Hindlimb muscle (tissue), 1 donor: ENCODE measurements at regions not wholly inside any gene's neighbourhood (a gene's known extent, or its start where the extent isn't known, plus 50 kb on each side); places are given as distances from the start of the nearest gene placed in this dataset.
"Not testable (repeated sequence)": the region's sequence is repeated elsewhere in the genome, so short reads cannot be mapped to it uniquely, and the experiment has no call there.

Experiments
- DNase-seq: peaks from one replicate; pipeline ENCODE4 v3.0.0-alpha.2; 2013

GRCh38 chr14:100421756-100422470, 98.8 kb downstream of the SLC25A47 start:
- no peak for DNase-seq

GRCh38 chr14:100422556-100423316, 99.6 kb downstream of the SLC25A47 start:
- no peak for DNase-seq

GRCh38 chr14:100423317-100424010, 100.3 kb downstream of the SLC25A47 start:
- no peak for DNase-seq

GRCh38 chr14:100424504-100425428, 101.6 kb downstream of the SLC25A47 start:
- DNase-seq: no peak

- no peak for DNase-seq
Measured at GRCh38 chr14:100425429-100425827, 102.3 kb downstream of the SLC25A47 start.

- DNase-seq: no peak
Measured at GRCh38 chr14:100426314-100426713, 103.2 kb downstream of the SLC25A47 start.

GRCh38 chr14:100427166-100427565, 104.0 kb downstream of the SLC25A47 start:
- no peak for DNase-seq

- DNase-seq: no peak
Measured at GRCh38 chr14:100428727-100429126, 105.6 kb downstream of the SLC25A47 start.

GRCh38 chr14:100429537-100429936, 106.4 kb downstream of the SLC25A47 start:
- DNase-seq: no peak

- no peak for DNase-seq
Measured at GRCh38 chr14:100430571-100430970, 107.4 kb downstream of the SLC25A47 start.

GRCh38 chr14:100431461-100431860, 108.3 kb downstream of the SLC25A47 start:
- DNase-seq: not testable (repeated sequence)

GRCh38 chr14:100432652-100433427, 109.7 kb downstream of the SLC25A47 start:
- DNase-seq: no peak

GRCh38 chr14:100433428-100433814, 110.3 kb downstream of the SLC25A47 start:
- DNase-seq: no peak

- no peak for DNase-seq
Measured at GRCh38 chr14:100434033-100434601, 111.0 kb downstream of the SLC25A47 start.

GRCh38 chr14:100434911-100435438, 111.8 kb downstream of the SLC25A47 start:
- no peak for DNase-seq

- DNase-seq: no peak
Measured at GRCh38 chr14:100435459-100435858, 112.3 kb downstream of the SLC25A47 start.

- no peak for DNase-seq
Measured at GRCh38 chr14:100436745-100437406, 113.7 kb downstream of the SLC25A47 start.

- DNase-seq: no peak
Measured at GRCh38 chr14:100438271-100438670, 115.1 kb downstream of the SLC25A47 start.

GRCh38 chr14:100438678-100439592, 115.8 kb downstream of the SLC25A47 start:
- no peak for DNase-seq
